GM21737 (cell line): ENCODE measurements at regions not wholly inside any gene's neighbourhood (a gene's known extent, or its start where the extent isn't known, plus 50 kb on each side); places are given as distances from the start of the nearest gene placed in this dataset.
"Not testable (repeated sequence)": the region's sequence is repeated elsewhere in the genome, so short reads cannot be mapped to it uniquely, and the experiment has no call there.

Experiments used
- ATAC-seq: cut with Tn5 transposase; IDR thresholded peaks from one replicate; pipeline ENCODE4 v1.9.1; 2021; ENCODE audit warnings: mild to moderate bottlenecking, moderate library complexity; ENCODE audit not compliant: unreplicated experiment

DNA sequence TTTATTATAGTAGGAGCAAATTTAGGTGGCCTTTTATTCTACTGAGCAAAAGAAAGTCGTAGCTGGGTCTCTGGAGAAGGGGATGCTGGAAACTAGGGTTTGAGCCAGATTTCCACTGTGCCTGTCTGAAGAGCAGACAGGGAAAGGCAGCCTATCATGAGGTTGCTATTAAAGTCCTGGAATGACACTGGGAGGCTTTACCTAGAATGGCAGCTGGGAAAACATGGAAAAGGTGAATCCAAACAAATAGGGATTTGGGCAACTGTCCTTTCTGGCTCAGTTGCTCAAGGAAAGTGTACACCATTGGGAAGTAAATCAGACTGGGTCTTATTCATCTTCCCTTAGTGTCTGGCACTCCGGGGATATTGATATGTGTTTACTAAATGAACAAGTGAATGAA, 154.6 kb downstream of the MTX2 start:
- no peak for ATAC-seq

DNA sequence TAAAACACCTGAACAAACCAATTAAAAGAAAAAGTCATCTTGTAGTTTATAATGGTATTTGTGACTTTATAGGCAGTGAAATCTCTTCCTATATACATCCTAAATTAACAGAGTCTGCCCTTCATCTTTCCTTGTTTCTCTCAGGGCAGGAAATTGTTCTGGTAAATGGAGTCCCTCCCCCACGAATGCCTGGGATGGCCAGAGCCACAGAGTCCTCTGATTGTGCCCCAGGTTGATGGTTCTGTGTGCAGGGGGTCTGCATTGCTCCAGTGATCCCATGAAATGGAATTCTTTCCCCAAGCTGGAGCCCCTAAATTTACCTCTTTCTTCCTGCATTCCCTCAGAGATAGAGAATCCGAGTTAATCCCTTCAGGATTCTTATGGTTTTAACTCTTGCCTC, 155.5 kb downstream of the MTX2 start:
- no peak for ATAC-seq

GRCh38 chr2:176427549-176427948, 158.3 kb downstream of the MTX2 start:
- no peak for ATAC-seq

GRCh38 chr2:176428944-176429469, 159.8 kb downstream of the MTX2 start:
- ATAC-seq = not testable (repeated sequence)

DNA sequence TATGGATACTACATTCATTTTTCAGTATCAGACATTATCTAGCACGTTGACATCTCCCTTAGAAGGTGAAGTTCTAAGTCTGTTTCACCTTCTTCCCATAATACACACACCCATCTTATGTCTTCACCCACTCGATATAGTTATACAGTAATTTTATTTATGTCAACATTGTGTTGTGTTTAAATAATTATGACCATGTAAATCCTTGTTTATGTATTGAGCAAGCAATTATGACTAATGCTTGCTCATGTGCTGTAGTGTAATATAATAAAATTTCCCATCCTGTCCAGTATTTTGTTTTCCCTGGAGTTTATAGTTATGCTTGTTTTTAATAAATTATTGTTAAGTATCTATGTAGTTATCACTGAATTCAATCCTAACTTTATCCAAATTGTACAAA, 163.2 kb downstream of the MTX2 start:
- no peak for ATAC-seq

GRCh38 chr2:176435729-176436128, 166.5 kb downstream of the MTX2 start:
- ATAC-seq = no peak

DNA sequence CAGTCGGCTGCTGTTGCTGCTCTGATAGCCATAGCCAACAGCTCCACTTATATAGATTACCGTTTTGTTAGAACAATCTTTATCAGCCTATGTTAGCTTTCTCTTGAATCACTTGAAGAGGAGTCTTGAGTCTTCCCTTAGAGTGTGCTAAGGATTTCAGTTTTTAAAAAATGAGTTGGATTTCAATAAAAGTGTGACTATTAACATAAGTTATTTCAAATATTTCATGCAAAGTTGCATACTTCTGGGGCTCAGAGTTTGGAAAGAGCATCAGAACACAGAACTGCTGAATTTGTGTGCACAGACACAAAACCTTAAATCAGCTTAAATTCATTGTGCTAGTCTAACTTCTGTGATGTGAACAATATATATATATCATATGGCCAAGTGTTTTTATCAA, 174.7 kb downstream of the MTX2 start:
- ATAC-seq = no peak

DNA sequence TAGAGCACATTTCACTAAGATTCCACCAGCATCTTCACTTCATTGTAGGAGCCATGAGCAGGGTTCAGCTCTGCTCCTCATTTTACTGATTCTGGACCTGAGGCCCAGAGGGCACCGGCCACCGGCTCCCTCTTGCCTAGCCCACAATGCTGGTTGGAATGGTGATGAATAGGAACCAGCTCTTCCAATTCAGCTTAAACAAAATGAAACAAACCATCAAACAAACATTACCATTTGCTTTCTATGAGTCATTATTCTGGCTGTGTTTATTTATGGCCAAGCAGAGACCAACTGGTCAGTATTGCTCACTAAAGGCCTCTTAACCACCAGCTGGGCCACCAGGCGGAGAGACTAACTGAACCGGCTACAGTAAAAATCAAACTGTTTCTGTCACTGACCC, 176.7 kb downstream of the MTX2 start:
- no peak for ATAC-seq

DNA sequence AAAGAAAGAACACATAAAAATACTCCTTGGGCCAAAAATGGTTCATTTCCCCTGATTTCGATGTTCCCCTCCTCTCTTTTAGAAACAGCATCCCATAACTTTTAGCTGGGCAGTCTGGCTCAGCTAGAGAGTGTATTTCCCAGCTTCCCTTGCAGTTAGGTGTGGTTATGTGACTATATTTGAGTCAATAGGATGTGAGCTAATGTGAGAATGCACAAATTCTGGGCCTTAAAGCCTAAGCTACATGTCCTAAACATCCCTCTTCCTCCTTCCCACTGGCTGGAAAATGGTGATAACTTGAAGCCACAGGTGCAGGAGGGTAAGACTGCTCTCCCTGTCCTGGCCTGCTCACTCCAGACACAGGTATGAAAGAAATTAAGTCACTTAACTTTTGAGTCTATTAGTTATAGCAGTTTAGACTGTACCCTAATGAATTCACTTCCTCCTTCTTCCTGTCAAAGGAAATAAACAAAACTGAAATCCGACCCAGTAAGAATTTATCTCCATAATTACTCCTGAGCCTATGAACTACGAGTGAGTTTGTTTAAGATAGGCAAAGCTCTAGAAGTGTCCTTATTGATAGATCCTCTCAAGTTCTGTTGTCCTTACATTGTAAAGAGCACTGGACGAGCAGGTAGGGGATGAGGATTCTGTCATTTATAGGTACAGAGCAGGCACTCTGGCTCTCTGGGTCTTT, 177.6 kb downstream of the MTX2 start:
- ATAC-seq = no peak

- no peak for ATAC-seq
These were observed 178.4 kb downstream of the MTX2 start for GRCh38 chr2:176447616-176448015.

- no peak for ATAC-seq
These were observed 180.6 kb downstream of the MTX2 start for GRCh38 chr2:176449852-176450251.

GRCh38 chr2:176453784-176454183, 184.5 kb downstream of the MTX2 start:
- no peak for ATAC-seq

GRCh38 chr2:176454893-176455815, 185.9 kb downstream of the MTX2 start:
- ATAC-seq = no peak

- ATAC-seq = no peak
These were observed 186.6 kb downstream of the MTX2 start for GRCh38 chr2:176455816-176456291.

DNA sequence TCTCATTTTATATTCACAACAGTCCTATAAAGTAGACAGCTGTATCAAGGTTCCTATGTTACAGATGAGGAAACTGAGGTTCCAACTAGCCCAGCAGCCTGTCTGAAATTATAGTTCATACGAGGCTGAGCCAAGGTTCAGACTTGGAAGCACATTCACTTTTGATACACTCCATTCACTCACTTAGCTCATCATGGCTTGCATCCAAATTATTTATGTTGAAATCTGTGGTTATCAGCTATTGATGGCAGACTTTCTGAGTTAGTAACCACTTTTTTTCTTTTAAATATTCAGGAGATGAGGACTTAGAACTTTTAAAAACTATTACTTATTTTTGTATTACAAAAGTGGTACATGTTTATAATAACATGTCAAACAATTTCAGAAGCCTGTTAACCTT, 188.2 kb downstream of the MTX2 start:
- ATAC-seq = no peak

GRCh38 chr2:176461098-176461808, 192.0 kb downstream of the MTX2 start:
- ATAC-seq = no peak

GRCh38 chr2:176461809-176462670, 192.8 kb downstream of the MTX2 start:
- ATAC-seq = no peak

DNA sequence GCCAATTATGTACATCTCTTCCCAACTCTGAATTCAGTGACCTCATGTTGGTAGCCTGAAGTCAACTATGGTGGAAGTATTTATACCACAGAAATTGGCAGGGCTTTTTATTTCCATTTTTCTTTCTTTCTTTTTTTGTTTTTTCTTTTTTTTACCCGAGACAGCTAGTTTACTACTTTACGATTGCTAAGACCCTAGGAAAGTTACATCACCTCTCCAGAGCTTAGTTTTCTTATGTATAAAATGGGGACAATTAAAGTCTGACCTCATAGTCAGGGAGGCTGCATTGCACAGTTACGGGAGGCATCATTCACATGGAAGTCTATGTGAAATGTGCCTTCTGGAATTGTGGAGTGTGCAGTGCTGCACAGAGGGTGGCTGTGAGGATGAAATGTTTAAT, 194.3 kb downstream of the MTX2 start:
- no peak for ATAC-seq

- ATAC-seq = no peak
These were observed 195.8 kb downstream of the MTX2 start for GRCh38 chr2:176464886-176465564.
